ENCODE measurements at regions not wholly inside any gene's neighbourhood (a gene's known extent, or its start where the extent isn't known, plus 50 kb on each side); places are given as distances from the start of the nearest gene placed in this dataset.
"Not testable (repeated sequence)": the region's sequence is repeated elsewhere in the genome, so short reads cannot be mapped to it uniquely, and the experiment has no call there.

- TF ChIP-seq, protein P1, sequence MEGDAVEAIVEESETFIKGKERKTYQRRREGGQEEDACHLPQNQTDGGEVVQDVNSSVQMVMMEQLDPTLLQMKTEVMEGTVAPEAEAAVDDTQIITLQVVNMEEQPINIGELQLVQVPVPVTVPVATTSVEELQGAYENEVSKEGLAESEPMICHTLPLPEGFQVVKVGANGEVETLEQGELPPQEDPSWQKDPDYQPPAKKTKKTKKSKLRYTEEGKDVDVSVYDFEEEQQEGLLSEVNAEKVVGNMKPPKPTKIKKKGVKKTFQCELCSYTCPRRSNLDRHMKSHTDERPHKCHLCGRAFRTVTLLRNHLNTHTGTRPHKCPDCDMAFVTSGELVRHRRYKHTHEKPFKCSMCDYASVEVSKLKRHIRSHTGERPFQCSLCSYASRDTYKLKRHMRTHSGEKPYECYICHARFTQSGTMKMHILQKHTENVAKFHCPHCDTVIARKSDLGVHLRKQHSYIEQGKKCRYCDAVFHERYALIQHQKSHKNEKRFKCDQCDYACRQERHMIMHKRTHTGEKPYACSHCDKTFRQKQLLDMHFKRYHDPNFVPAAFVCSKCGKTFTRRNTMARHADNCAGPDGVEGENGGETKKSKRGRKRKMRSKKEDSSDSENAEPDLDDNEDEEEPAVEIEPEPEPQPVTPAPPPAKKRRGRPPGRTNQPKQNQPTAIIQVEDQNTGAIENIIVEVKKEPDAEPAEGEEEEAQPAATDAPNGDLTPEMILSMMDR (IDR thresholded peaks at IDR 0.05; ENCODE audit: borderline replicate concordance, insufficient read depth, low read depth, low read length), result no peak
- no peak overlapping the region for H3K4me3 ChIP-seq (ENCODE audit: low read depth, low read length)
Measured at GRCh38 chr4:177191586-177191985, 118.1 kb upstream of the NEIL3 start.

- H3K4me3 ChIP-seq (ENCODE audit: low read depth, low read length), result no peak overlapping the region
Measured at GRCh38 chr4:177191991-177192390, 117.7 kb upstream of the NEIL3 start.

DNA sequence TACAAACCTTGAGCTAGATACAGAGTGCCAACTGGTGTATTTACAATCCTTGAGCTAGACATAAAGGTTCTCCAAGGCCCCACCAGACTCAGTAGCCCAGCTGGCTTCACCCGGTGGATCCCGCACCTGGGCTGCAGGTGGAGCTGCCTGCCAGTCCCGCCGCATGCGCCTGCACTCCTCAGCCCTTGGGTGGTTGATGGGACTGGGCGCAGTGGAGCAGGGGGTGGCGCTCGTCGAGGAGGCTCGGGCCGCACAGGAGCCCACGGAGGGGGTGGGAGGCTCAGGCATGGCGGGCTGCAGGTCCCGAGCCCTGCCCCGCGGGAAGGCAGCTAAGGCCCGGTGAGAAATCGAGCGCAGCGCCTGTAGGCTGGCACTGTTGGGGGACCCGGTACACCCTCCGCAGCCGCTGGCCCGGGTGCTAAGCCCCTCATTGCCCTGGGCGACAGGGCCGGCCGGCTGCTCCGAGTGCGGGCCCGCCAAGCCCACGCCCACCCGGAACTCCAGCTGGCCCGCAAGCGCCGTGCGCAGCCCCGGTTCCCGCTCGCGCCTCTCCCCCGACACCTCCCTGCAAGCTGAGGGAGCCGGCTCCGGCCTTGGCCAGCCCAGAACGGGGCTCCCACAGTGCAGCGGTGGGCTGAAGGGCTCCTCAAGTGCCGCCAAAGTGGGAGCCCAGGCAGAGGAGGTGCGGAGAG is 116.5 kb upstream of the NEIL3 start:
- H3K4me3 ChIP-seq (ENCODE audit: low read depth, low read length), result not testable (repeated sequence)

More at GRCh38 chr4:177191991-177192390, 117.7 kb upstream of the NEIL3 start:
- TF ChIP-seq, protein P1 (IDR thresholded peaks at IDR 0.05; ENCODE audit: borderline replicate concordance, insufficient read depth, low read depth, low read length), result no peak

DNA sequence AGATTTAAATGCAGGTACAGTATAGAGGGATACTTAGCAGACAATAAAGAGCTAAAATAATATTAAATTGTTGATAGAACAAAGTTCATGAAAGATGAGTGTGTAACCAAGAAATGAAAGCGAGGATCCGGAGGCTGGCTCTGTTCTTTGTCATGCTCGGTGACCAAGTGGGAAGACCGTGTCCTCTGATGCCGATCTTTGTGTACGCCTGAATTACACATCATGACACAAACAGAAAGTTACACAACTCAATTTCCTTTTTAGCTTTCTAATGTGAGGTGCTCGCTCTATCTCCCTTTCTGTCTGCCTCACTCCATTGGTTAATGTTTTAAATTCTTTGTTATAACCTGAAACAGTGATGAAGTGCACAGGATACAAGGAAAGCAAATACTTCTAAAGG is 114.8 kb upstream of the NEIL3 start:
- TF ChIP-seq, protein P1 (IDR thresholded peaks at IDR 0.05; ENCODE audit: borderline replicate concordance, insufficient read depth, low read depth, low read length), result no peak

DNA sequence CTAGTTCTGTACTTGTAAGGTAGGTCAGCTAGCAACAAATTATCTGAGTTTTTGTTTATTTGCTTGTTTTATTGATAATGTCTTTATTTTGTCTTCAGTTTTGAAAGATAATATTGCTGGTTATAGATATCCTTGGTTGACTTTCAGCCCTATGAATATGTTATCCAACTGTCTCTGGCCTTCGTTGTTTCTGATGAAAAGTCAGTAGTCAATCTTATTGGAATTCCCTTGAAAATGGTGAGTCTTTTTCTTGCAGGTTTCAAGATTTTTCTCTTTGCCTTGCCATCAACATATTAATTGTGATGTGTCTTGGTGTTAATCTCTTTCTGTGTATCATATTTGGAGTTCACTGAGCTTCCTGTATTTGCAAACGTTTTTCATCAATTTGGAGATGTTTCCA is 113.1 kb upstream of the NEIL3 start:
- TF ChIP-seq, protein P1 (IDR thresholded peaks at IDR 0.05; ENCODE audit: borderline replicate concordance, insufficient read depth, low read depth, low read length), result no peak
- no peak overlapping the region for H3K4me3 ChIP-seq (ENCODE audit: low read depth, low read length)

More for the DNA sequence above, 114.8 kb upstream of the NEIL3 start:
- H3K4me3 ChIP-seq (ENCODE audit: low read depth, low read length), result no peak overlapping the region

GRCh38 chr4:177201614-177202013 is 108.1 kb upstream of the NEIL3 start:
- TF ChIP-seq, protein P1 (IDR thresholded peaks at IDR 0.05; ENCODE audit: borderline replicate concordance, insufficient read depth, low read depth, low read length), result no peak

DNA sequence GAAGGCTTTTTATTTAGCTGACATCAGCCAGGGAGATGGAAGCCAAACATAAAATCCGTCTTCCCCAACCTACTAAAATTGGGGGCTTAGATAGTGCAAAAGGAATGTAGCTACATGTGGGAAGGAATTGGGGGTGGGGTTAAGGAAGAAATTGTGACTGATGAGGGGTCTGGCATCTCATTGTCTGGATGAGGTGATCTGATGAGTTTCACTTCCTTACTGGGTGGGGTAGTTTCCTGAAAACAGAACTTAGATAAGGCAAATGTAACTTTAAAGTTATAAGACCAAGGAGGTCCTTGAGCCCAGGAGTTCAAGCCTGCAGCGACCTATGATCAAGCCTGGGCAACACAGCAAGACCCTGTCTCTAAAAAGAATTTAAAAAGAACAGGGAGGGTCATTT is 105.5 kb upstream of the NEIL3 start:
- TF ChIP-seq, protein P1 (IDR thresholded peaks at IDR 0.05; ENCODE audit: borderline replicate concordance, insufficient read depth, low read depth, low read length), result no peak

More at GRCh38 chr4:177201614-177202013, 108.1 kb upstream of the NEIL3 start:
- H3K4me3 ChIP-seq (ENCODE audit: low read depth, low read length), result no peak overlapping the region

More for the DNA sequence above, 105.5 kb upstream of the NEIL3 start:
- H3K4me3 ChIP-seq (ENCODE audit: low read depth, low read length), result no peak overlapping the region

Measured in GM12875 (cell line).